GM19467 (cell line): ENCODE measurements at regions not wholly inside any gene's neighbourhood (a gene's known extent, or its start where the extent isn't known, plus 50 kb on each side); places are given as distances from the start of the nearest gene placed in this dataset.
"Not testable (repeated sequence)": the region's sequence is repeated elsewhere in the genome, so short reads cannot be mapped to it uniquely, and the experiment has no call there.

ENCODE experiments used
- ATAC-seq: cut with Tn5 transposase; IDR thresholded peaks from one replicate; pipeline ENCODE4 v1.9.1; 2021; ENCODE audit warnings: mild to moderate bottlenecking, moderate library complexity; ENCODE audit not compliant: unreplicated experiment

GRCh38 chrX:42832764-42833549 lies 55.0 kb upstream of the PPP1R2C start:
- ATAC-seq: no peak

GRCh38 chrX:42833550-42833940 lies 55.6 kb upstream of the PPP1R2C start:
- not testable (repeated sequence) for ATAC-seq

- ATAC-seq: no peak
Measured at GRCh38 chrX:42837101-42837726, 59.3 kb upstream of the PPP1R2C start.

DNA sequence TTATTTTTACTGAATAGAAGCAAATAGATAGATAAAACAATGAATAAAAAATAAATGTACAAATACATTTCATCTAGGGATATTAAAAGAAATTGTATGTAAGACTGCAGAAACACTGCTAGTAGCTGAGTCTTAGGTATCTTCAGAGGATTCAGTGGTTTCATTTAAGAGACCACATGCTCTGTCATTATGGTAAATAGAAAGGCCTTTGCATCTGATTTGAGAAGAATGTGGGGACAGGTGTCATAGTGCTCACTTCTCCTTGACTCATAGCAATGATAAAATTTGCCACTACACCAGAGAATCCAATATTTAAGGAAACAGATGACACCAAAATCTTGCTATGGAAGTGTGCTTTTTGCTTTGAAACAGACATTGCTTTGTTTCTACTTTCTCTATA lies 59.8 kb upstream of the PPP1R2C start:
- ATAC-seq: no peak

DNA sequence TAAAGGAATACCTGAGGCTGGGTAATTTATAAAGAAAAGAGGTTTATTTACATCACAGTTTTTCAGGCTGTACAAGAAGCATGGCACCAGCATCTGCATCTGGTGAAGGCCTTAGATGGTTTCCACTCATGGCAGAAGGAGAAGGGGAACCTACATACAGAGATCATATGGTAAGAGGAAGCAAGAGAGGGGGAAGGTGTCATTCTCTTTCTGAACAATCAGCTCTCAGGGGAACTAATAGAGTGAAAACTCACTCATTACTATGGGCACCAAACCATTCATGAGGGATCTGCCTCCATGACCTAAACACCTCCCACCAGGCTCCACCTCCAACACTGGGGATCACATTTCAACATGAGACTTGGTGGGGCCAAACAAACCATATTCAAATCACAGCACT lies 61.7 kb upstream of the PPP1R2C start:
- no peak for ATAC-seq

DNA sequence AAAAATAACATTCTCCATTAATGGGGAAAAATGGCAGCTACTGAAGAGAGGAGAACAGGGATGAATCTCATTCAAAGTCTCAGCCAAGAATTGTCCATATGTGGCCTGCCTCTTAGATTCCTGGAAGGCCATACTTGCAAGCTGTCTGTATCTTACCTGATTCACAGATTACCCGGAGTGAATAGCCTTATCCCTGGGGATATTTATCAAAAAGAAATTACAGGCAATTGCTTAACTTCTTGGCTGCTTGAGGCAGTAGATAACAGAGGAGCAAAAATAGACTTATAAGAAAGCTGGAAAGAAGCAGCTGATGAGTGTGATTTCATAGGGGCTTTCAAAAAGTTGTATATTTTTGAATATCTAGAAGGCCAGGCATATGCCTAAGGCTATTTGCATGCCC lies 68.8 kb upstream of the PPP1R2C start:
- ATAC-seq: no peak

- ATAC-seq: no peak
Measured at GRCh38 chrX:42855259-42855658, 77.3 kb upstream of the PPP1R2C start.

DNA sequence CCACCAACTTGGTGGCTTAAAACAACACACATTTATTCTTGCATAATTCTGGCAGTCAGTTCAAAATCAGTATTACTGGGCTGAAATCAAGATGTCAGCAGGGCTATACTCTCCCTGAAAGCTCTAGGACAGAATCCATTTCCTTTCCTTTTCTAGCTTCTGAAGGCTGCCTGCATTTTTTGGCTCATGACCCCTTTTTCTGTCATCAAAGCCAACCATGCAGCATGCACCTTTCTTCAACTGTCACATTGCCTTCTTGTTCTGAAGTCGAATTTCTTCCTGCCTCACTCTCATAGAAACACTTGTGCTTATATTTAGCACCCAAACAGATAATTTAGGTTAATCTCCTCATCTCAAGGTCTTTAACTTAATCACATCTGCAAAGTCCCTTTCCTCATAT lies 79.8 kb upstream of the PPP1R2C start:
- no peak for ATAC-seq

DNA sequence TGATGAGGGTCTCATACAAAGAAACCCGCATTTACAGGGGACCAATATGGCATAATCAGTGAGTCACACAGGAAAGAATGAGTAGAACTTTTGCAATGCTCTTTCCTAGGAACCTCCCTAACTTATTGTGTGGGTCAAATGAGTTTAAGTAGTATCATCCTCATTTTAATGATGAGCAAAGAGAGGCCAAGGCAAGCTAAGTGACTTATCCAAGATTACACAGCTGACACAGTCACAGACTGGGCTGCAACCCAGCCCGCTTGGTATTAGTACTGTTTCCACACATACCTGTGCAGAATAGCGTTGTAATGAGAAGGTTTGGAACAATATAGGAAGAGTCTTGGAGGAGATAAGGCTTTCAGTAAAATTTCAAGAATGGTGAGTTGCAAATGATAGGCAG lies 91.0 kb upstream of the PPP1R2C start:
- ATAC-seq: no peak

DNA sequence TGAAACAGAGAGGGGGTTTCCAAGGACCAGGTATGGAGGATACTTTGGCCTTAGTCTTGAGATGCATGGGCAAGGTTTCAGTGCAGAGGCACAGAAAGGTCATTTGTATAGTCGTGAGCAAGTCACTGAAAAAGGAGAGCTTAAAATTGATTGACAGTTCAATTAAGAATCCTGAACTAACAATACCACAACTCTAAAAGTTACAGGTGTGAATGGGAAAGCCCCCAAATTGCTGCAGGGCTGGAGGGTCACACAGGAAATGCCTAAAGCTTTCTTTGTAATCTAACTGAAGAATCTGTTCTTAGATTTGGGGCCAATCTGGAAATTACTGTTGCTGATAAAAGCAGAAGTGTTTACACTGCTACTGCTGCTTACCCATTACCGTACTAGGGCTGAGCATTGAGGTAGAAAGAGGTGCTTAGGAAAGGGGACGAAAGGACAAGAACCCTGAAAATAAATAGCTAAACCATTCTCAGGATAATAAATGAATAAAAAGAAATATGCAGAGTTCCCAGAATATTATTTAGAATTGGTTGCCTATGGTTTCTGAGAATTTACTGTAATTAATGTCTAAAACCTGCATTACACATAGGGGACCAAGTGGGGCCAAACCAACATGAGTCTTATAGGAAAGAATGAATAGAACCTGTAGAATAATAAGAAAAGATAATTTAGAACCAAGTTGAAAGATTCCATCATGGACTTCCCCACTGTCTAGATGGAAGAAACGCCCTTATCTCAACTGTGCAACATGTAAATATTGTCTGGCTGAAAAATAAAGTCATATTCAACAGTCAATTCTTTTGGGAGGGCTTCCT lies 91.9 kb upstream of the PPP1R2C start:
- ATAC-seq: peak; percentile 89

DNA sequence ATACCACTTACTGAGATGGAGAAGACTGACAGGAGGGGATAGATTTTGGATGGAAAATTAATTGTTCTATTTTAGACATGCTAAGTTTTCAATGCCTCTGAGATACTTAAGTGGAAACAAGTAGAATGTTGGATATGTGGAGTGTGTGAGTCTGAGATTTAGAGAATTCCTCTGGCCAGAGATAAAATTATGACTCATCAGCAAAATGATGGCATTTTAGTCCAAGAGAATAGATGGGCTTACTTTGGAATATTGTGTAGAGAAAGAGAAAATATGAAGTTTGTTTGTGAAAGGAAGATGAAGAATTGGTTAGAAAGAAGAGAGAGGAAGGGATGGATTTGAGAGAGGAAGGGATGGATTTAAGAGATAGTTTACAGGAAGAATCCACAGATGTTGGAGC lies 108.6 kb upstream of the PPP1R2C start:
- ATAC-seq: no peak

DNA sequence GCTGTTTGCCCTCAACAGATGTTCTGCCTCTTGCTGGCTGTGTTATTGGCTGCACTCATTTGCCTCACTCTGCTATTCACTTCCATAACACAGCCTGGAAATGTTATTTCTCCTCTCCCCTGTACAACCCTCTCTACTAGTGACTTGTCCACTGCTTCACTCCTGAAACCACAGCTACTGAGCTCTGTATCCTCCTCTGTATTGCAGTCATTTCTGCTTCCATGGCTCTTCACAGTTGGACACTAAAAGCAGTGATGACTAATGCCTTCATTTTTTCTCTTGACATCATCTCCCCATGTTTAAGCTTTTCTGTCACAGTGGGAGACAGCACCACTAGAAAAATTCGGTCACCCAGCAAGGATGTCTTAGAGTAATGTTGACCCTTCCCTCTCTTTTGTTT lies 123.0 kb upstream of the PPP1R2C start:
- no peak for ATAC-seq

DNA sequence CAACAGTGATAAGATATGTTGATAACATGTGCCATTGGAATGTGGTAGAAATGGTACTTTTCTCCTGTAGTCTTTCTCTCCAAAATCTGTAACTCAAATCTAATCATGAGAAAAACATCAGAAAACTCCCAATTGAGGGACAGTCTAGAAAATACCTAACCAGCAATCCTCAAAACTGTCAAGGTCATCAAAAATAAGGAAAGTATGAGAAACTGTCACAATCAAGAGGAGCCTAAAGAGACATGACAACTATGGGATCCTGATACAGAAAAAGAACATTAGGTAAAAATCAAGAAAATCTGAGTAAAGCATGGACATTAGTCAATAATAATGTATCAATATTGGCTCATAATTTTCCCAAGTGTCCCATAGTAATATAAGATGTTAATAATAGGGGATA lies 124.5 kb upstream of the PPP1R2C start:
- ATAC-seq: no peak

- ATAC-seq: no peak
Measured at GRCh38 chrX:42920752-42921151, 142.8 kb upstream of the PPP1R2C start.

DNA sequence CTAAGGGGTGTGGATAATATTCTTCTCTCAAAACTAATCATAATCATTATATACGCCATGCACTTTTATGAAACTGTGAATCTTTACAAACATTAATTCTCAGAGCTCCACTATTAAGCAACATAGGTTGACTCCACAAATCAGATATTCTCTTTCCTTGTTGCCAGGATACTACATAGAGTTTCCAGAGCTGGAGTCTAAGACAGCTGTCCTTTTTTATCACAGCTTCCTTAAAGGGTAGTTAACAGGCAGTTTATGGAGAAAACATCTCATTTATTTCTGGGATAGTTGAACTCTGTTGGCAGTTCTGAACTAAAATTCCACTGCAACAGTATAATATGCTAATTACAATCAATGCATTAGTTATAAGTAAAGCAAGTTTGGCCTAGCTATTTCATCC lies 152.1 kb upstream of the PPP1R2C start:
- ATAC-seq: no peak

DNA sequence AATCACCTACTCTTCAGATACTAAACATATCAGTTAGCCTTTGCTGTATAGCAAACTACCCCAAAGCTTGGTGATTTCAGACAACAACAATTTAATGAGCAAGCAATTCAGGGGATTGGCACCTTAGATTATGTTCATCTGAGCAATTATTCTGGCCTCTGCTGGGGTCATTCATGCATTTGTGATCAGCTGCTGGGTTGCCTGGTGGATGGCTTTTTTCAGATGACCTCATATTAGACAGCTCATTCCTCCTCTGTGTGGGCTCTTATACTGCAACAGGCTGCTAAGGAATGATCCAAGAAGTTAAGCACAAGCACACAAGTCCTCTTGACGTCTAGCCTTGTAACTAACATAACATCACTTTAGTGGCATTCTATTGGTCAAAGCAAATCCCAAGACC lies 153.0 kb upstream of the PPP1R2C start:
- ATAC-seq: no peak

DNA sequence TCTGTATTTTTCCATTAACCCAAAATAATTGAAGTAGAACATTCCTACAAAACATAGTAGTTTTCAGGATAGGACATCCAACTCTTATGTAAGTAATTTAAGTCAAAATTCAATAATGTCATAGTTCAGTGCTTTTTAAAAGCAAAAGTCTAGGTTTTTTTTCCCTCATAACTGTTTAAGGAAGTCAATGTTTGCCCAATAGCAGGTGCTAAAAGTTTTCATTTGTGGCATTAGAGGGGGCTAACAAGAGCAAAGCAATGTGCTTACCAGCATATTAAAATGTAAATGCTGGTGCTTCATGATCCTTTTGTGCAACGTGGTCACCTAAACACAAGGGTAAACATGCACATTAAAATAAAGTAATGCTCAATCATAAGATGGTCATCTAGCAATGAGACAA lies 155.2 kb upstream of the PPP1R2C start:
- ATAC-seq: no peak

DNA sequence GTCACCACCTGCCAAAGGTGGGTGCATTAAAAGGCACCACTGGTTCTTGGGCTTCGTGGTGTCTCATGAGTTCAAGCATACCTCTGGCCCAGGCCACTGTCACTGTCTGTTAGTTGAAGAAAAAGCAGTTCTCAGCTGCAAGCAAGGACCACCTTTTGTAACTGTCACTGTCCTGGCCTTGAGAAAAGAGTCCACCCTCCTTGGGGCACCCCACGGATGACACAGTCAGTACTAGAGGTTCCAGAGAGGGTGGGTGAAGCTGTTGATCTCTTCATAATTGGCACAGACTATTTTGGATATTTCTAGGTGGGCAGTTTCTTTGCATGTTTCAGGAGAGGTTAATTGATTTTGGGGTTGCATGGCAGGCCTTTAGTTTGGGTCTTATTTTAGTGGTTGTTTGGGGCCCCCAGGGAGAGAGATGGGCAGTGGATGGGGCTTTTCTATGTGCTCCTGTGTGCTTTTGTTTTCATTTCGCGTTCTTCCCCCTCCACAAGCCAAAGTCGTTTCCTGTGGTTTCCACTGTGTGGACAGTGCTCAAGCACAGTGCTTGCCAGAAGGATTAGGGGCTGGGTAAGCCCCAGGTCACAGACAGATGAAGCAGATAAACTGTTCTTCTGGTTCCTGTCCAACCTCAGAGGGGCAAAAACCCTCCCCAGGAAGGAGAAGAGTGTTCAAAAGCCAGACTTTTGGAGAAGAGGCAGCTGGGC lies 156.2 kb upstream of the PPP1R2C start:
- peak; percentile 96 for ATAC-seq

DNA sequence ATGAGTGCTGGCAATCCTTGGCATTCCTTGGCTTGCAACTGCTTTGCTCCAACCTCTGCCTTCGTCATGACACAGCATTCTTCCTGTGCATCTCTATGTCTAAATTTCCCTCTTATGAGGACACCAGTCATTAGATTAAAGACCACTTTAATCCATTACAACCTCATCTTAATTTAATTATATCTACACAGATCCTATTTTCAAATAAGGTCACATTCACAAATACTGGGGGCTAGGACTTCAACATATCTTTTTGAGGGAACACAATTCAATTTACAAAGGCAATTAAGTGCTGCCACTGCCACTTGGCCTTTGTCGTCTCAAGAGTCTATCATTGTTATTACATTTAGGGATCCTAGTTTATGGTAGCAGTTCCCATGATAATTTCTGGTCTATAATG lies 163.7 kb upstream of the PPP1R2C start:
- no peak for ATAC-seq

GRCh38 chrX:42943051-42943974 lies 165.3 kb upstream of the PPP1R2C start:
- peak; percentile 76 for ATAC-seq
